NT2/D1 (cell line): ENCODE measurements at regions not wholly inside any gene's neighbourhood (a gene's known extent, or its start where the extent isn't known, plus 50 kb on each side); places are given as distances from the start of the nearest gene placed in this dataset.

ENCODE experiments used
- DNase-seq: peaks from one replicate; pipeline ENCODE4 v3.0.0-alpha.2; 2011; ENCODE audit warnings: low read depth, low spot score
- H3K27me3 ChIP-seq: 2 replicates; pipeline ENCODE4 v1.6.0; 2011; ENCODE audit warnings: mild to moderate bottlenecking; ENCODE audit not compliant: insufficient read length, insufficient read depth
- H3K36me3 ChIP-seq: 2 replicates; pipeline ENCODE4 v1.6.1; 2011; ENCODE audit warnings: mild to moderate bottlenecking, low read length, mixed read lengths; ENCODE audit not compliant: insufficient read depth, insufficient read length
- H3K4me1 ChIP-seq: 2 replicates; pipeline ENCODE4 v1.5.1; 2011; ENCODE audit not compliant: insufficient read depth, insufficient read length
- H3K4me3 ChIP-seq: 2 replicates; pipeline ENCODE4 v1.5.1; 2011; ENCODE audit warnings: low read depth; ENCODE audit not compliant: insufficient read length
- H3K9ac ChIP-seq: 2 replicates; pipeline ENCODE4 v1.6.0; 2011; ENCODE audit warnings: low read depth; ENCODE audit not compliant: insufficient read length
- H3K9me3 ChIP-seq: 2 replicates; pipeline ENCODE4 v1.5.1; 2011; ENCODE audit warnings: mild to moderate bottlenecking, low read length; ENCODE audit not compliant: insufficient read depth
- SUZ12 ChIP-seq: IDR thresholded peaks from 2 replicates; pipeline ENCODE4 v1.6.1; 2011; ENCODE audit not compliant: insufficient read length, insufficient read depth; ENCODE audit errors: extremely low read depth
- YY1 ChIP-seq: IDR thresholded peaks from 2 replicates; pipeline ENCODE4 v1.6.1; 2011; ENCODE audit not compliant: insufficient read length, insufficient read depth
- ZNF274 ChIP-seq: IDR thresholded peaks from 2 replicates; pipeline ENCODE4 v1.6.1; 2011; ENCODE audit warnings: mild to moderate bottlenecking, low read depth, low read length

GRCh38 chr2:38509947-38510326 lies 92.8 kb downstream of the HNRNPLL start:
- H3K4me1 ChIP-seq: no peaks in the 10 kb centered on the region
- DNase-seq: no peak
- no peaks in the 10 kb centered on the region for H3K36me3 ChIP-seq
- H3K9ac ChIP-seq: no peak overlapping the region
- no peaks in the 10 kb centered on the region for H3K27me3 ChIP-seq
- H3K9me3 ChIP-seq: no peaks in the 10 kb centered on the region
- no peak overlapping the region for H3K4me3 ChIP-seq
- no peak for TF ChIP-seq SUZ12
- no peak for TF ChIP-seq YY1
- no peak for TF ChIP-seq ZNF274

GRCh38 chr2:38509314-38509946 lies 93.3 kb downstream of the HNRNPLL start:
- H3K9me3 ChIP-seq: no peaks in the 10 kb centered on the region
- H3K36me3 ChIP-seq: no peaks in the 10 kb centered on the region
- no peak for TF ChIP-seq YY1
- TF ChIP-seq SUZ12: no peak
- no peak for TF ChIP-seq ZNF274
- DNase-seq: no peak
- no peak overlapping the region for H3K4me3 ChIP-seq
- H3K27me3 ChIP-seq: no peaks in the 10 kb centered on the region
- H3K4me1 ChIP-seq: no peaks in the 10 kb centered on the region
- no peak overlapping the region for H3K9ac ChIP-seq

- Histone ChIP-seq H3K9me3 (no peaks in the 10 kb centered on the region), H3K9ac (no peak overlapping the region), H3K4me1 (no peaks in the 10 kb centered on the region), H3K4me3 (no peak overlapping the region), H3K27me3 (no peaks in the 10 kb centered on the region), H3K36me3 (no peaks in the 10 kb centered on the region)
- no peak for TF ChIP-seq YY1
- no peak for TF ChIP-seq SUZ12
- no peak for TF ChIP-seq ZNF274
- peak; percentile 93 for DNase-seq
Observed at GRCh38 chr2:38508311-38509039, 94.3 kb downstream of the HNRNPLL start.

GRCh38 chr2:38507712-38508111 lies 95.0 kb downstream of the HNRNPLL start:
- no peak overlapping the region for H3K4me3 ChIP-seq
- no peaks in the 10 kb centered on the region for H3K27me3 ChIP-seq
- no peak overlapping the region for H3K9ac ChIP-seq
- DNase-seq: no peak
- H3K4me1 ChIP-seq: no peaks in the 10 kb centered on the region
- TF ChIP-seq SUZ12: no peak
- TF ChIP-seq YY1: no peak
- no peak for TF ChIP-seq ZNF274
- 0 out of 2 replicates have a peak, but pooled peaks cover 2% of the 10 kb centered on the region for H3K9me3 ChIP-seq
- no peaks in the 10 kb centered on the region for H3K36me3 ChIP-seq

- Histone ChIP-seq H3K36me3 (no peaks in the 10 kb centered on the region), H3K4me3 (no peak overlapping the region), H3K9ac (no peak overlapping the region), H3K27me3 (no peaks in the 10 kb centered on the region), H3K4me1 (no peaks in the 10 kb centered on the region), H3K9me3 (peaks cover 15% of the 10 kb centered on the region; the same call in 1 of the 2 replicates)
- DNase-seq: no peak
- TF ChIP-seq YY1 (no peak), ZNF274 (no peak), SUZ12 (no peak)
Observed at GRCh38 chr2:38505779-38506178, 96.9 kb downstream of the HNRNPLL start.

- peaks cover 7% of the 10 kb centered on the region for H3K4me1 ChIP-seq
- H3K9ac ChIP-seq: no peak overlapping the region
- no peak overlapping the region for H3K4me3 ChIP-seq
- no peaks in the 10 kb centered on the region for H3K27me3 ChIP-seq
- no peak for DNase-seq
- H3K36me3 ChIP-seq: no peaks in the 10 kb centered on the region
- TF ChIP-seq SUZ12 (no peak), YY1 (no peak), ZNF274 (no peak)
- peaks cover 15% of the 10 kb centered on the region; the same call in 1 of the 2 replicates for H3K9me3 ChIP-seq
Observed at GRCh38 chr2:38504169-38504568, 98.6 kb downstream of the HNRNPLL start.

- Histone ChIP-seq H3K9me3 (peaks cover 15% of the 10 kb centered on the region; the same call in 1 of the 2 replicates), H3K36me3 (no peaks in the 10 kb centered on the region), H3K27me3 (no peaks in the 10 kb centered on the region), H3K4me3 (no peak overlapping the region), H3K9ac (no peak overlapping the region), H3K4me1 (peaks cover 7% of the 10 kb centered on the region)
- no peak for TF ChIP-seq SUZ12
- TF ChIP-seq YY1: no peak
- TF ChIP-seq ZNF274: no peak
- DNase-seq: no peak
Observed at GRCh38 chr2:38502107-38502506, 100.6 kb downstream of the HNRNPLL start.
